Activated CD4-positive, alpha-beta T cell treated with anti-CD3 and anti-CD28 coated beads, Interleukin-2, amount 50 U/mL, for 4 hours (primary cell): ENCODE measurements at regions not wholly inside any gene's neighbourhood (a gene's known extent, or its start where the extent isn't known, plus 50 kb on each side); places are given as distances from the start of the nearest gene placed in this dataset.
A peak's percentile ranks its signal among the peaks of the same experiment; 100 is the strongest.

ENCODE experiments used
- DNase-seq, 2 experiments: peaks; one replicate each; pipeline ENCODE4 v3.0.0-alpha.2; 2020

DNA sequence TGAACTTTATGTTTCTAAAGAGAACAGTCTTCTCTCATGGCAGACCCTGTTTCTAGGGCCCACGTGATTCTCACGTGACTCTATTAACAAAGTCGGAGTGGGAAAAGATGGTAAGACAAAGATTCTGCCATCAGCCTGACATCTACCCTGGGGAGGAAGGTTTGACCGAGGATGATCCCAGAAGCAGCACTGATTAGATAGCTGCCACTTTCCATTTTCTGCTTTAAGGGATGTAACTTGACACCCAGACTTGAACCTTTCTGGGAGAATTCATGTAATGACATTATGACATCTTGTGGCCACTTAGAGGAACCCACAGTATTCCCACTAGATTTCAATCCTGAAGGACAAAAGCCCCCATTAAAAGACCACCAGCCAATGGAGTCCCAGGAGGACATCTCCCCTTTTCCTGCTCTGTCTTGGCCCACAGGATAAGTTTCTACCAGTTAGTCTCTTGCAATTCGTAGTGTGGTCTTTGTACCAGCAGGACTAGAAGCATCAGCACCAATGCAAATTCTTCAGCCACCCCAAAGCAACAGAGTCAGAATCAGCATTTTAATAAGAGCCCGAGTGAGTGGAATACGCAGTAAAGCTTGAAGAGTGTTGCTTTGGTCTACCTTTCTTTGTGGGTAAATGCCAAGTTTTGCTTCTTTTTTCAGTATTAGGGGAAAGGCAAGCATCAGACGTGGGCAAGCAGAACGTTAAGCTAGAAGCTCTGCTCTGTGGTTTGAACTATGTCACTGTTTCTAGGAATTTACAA, 480.5 kb upstream of the PROK2 start:
- no peak for DNase-seq

GRCh38 chr3:72263223-72263990, 478.5 kb upstream of the PROK2 start:
- DNase-seq = no peak

DNA sequence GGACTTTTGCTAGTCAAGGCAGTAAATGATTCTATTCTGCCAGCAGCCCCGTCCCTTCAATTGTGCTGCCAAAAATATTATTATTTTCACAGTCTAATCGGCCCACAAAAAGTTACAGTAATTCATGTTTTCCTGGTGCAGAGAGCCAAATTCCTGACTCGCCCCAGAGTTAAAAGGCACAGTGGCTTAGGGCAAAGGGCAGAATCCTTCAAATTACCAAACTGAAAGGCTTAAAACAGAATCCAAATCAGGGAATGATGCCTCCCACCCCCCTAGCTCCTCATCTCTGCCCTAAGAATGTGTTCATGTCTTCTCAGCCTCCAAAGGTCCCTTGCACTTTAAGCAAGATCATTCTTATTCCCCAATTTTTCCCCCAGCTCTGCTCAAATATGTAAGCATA, 477.8 kb upstream of the PROK2 start:
- DNase-seq = no peak

GRCh38 chr3:72261566-72262564, 476.9 kb upstream of the PROK2 start:
- no peak for DNase-seq

DNA sequence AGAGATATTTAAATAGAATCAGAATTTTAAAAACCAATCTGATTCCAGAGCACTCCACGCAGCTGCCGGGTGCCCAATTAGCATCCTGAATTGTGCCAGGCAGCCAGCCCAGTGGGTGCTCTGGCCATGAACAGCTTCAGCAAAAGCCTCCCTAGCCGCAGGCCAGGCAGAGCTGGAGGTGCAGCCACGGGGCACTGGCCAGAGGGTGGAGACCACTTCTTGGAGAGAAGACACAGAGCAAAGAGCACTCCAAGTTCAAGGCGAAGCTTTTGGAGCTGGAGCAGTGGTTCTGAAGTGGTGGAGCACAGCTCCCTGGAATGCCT, 475.6 kb upstream of the PROK2 start:
- DNase-seq = no peak

DNA sequence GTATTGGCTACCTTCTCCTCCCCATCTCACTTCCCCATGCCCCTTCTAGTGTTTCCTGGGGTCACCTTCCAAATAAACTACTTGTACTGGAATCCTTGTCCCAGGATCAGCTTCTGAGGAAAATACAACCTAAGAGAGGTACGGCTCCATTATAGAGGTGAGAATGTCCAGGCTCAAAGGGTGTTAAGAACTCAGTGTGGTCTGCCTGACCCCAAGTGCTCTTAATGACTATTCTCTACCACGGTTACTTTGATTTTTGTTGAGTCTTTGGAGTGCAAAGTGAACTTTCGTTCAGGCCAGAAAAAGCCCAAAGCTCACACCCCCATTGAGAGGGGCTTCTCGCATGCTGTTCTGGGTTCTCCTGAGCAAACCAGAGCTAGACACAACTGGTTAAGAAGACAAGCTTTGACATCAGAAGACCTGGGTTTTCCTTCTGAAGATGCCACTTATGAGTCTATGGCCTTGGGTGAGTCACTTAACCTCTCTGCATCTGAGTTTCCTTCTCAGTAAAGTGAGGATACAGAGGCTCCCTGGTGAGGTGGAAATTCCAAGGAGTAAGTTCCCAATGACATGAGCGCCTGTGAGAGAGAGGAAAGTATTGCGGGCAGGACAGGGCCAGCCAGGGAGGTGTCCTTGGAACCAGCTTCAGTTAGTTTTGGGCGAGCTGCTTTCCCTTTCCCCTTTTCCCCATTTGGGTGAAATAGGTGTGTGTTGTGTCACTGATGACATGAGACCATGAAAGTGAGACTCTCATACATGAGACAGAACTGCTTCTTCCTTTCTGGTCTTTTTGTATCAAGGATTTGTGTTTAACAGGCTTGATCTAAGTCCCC, 475.0 kb upstream of the PROK2 start:
- no peak for DNase-seq

DNA sequence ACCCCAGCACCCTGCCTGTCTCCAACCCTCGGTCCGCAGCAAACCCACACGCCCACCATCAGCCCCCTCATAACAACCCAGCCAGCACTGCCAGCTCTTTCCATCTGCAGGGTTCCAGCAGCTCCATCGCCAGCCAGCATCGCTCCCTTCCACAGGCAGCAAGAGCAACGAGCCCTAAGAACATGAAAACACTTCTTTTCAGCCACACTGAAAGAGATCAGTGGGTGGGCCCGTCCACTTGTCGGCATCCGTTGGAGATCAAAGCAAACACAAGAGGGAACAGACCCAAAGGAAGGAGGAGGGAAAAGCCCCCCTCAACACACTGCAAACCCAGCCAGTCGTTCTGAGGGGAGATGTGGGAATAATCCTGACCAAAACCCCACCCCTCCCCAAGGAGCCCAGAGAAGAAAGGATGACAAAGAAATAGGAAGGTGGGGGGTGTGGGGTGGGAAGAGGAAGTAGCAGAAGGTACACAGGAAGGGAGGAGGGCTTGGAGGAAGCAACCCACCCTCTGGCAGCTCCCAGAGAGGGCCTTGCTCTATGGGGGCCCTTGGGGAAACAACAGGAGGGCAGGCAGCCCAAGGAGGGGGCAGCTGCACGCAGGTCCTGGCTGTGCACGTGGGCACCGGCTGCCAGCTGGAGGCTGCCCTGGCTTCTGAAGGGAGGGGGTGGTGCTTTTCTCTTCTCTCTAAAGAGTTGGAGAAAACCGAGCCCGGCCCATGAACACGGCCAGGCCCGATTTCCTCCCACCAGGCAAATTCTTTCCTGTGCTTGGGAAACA, 473.6 kb upstream of the PROK2 start:
- no peak for DNase-seq

- no peak for DNase-seq
Measured at GRCh38 chr3:72257738-72258137, 472.8 kb upstream of the PROK2 start.

GRCh38 chr3:72257203-72257602, 472.3 kb upstream of the PROK2 start:
- DNase-seq = no peak

GRCh38 chr3:72256716-72257115, 471.8 kb upstream of the PROK2 start:
- no peak for DNase-seq

DNA sequence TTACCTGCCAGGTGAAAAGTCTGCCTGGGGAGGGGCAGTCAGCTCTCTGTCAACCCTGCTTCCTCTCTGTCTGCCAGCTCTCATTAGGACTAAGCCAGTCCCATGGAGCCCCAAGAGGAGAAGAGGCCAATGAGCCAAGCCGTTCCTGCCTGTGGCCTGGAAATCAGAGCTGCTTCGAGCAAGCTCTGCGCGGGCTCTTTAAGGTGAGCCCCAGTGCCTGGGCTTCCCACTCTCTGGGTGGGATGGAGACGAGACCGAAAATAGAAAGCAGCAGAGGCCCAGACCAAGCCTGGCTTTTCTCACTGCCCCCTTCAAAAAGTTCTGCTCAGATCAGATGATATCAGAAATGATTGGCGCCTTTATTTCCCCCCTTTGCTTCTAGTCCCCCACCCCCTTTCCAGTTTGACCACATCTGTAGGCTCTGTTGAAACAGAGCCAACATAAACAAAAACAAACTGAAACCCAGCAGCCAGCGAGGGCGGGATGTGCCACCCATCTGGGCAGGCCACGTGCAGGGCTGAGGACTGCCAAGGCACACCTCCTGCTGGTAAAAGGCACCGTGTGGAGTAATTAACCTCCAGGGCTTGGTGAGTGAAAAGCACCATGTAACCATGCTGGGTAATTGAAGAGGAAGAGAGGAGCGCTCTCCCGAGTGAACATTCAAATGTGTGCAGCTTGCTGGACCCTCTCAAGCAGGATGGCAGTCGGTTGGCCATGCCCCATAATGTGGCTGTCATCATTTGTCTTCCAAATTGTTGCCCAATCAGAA, 471.0 kb upstream of the PROK2 start:
- peak in 1 of 2 experiments; percentile 10 for DNase-seq

- no peak for DNase-seq
Measured at GRCh38 chr3:72255191-72255590, 470.2 kb upstream of the PROK2 start.

GRCh38 chr3:72254483-72254882, 469.5 kb upstream of the PROK2 start:
- no peak for DNase-seq

- DNase-seq = no peak
Measured at GRCh38 chr3:72250725-72251124, 465.8 kb upstream of the PROK2 start.

GRCh38 chr3:72248869-72249268, 463.9 kb upstream of the PROK2 start:
- no peak for DNase-seq

GRCh38 chr3:72248389-72248761, 463.4 kb upstream of the PROK2 start:
- DNase-seq = no peak

DNA sequence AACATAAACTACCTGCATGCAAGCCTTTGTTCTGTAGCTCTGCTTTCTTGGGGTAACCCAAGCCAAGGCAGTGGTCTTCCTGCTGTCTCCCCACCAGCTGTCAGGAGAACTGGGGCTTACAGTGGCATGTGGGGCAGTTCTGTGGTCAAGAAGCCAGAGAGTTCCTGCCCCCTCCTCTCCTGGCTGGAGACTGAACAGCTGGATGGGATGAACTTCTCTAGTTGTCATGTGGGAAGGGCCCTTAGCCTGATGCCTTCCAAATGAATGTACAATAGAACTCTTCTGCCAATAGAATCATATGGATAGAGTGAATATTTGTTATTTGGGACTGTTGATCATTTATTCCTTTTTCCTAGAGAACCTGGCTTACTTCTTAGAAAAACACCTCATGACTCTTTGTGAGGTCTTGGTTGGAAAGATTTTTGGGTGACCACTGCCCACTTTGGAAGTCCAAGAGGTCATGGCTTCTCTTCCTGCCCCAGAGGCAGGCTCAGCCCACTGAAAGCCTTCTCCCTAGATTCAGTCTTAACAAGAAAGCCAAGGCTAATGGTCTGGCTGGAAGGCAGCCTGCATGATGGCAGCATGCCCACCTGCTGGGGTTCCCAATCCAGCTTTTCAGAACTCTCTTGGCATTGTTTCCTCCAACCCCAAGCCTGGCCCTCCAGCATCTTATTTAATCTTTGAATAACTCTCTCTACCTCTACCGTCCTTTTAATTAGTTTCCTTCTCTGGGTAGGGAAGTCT, 462.9 kb upstream of the PROK2 start:
- no peak for DNase-seq

GRCh38 chr3:72247126-72247525, 462.2 kb upstream of the PROK2 start:
- no peak for DNase-seq

DNA sequence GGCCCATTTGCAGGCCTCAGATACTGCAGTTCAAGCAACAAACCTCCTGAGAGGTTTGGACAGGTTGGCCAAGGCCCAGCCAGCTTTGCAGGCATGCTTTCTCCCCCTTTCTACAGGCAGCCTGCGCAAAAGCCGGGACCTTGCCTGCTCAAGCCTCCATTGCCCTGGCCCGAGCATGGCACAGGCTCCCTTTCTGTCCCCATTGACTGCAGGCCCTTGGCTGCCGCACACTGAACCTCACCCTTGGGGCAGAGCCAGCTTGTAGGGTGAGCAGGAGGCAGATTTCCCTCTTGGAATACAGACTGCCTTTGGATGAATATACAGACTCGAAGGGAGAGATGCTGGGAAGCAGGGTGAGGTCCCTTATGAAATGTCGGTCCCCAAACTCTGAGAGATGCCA, 461.7 kb upstream of the PROK2 start:
- no peak for DNase-seq

DNA sequence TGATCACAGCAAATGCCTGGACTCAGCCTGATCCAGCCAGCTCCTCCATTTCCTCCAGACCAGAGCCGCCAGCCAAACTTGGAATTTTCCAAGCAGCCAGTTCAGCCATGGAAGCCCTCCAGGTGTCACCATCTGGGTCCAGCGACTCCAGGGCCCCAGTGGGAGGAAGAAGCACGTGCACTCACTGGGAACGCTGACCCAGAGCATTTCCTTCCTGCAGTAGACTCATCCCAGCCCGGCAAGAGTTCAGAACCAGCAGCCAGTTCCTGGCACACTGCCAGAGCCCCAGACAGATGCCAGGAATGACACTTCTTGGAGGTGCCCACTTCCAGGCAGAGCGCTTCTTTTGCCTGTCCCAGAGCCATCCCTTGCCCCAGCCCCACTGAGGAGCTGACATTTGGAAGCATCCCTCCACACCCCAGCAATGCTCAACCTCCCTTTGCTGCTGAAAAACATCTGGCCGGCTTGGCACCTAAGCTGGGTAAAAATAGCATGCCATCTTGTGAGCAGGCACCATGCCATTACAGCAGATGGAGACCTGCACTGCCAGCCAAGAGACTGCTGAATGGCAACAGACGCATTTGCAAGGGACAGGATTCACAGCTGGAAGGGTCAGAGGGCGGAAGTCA, 460.3 kb upstream of the PROK2 start:
- no peak for DNase-seq
